Upper lobe of left lung (tissue), 6 donors: ENCODE measurements at regions not wholly inside any gene's neighbourhood (a gene's known extent, or its start where the extent isn't known, plus 50 kb on each side); places are given as distances from the start of the nearest gene placed in this dataset.

Source experiments
- ATAC-seq, 2 donors: fragments of 200-7000 bp; cut with Tn5 transposase; one replicate each; pipeline ENCODE4 v1.9.1; 2022; ENCODE audit warnings: mild to moderate bottlenecking in 2 of 2, moderate library complexity in 2 of 2; ENCODE audit not compliant: low FRiP score in 2 of 2
- DNase-seq, 2 donors: peaks; one replicate each; pipeline ENCODE4 v3.0.0-alpha.2; 2019 to 2020
- H3K27ac ChIP-seq, 4 donors: fragments of 200-600 bp; sonication (generic); one replicate each; pipeline ENCODE4 v1.5.1; 2016 to 2019
- H3K27me3 ChIP-seq, 4 donors: fragments of 200-600 bp; sonication (generic); one replicate each; pipeline ENCODE4 v1.5.1; 2017 to 2019
- H3K36me3 ChIP-seq, 4 donors: fragments of 200-600 bp; sonication (generic); one replicate each; pipeline ENCODE4 v1.5.1; 2016 to 2019
- H3K4me1 ChIP-seq, 4 donors: fragments of 200-600 bp; sonication (generic); one replicate each; pipeline ENCODE4 v1.5.1; 2018 to 2019
- H3K4me3 ChIP-seq, 4 donors: fragments of 200-600 bp; sonication (generic); one replicate each; pipeline ENCODE4 v1.5.1; 2017 to 2019; ENCODE audit warnings: mild to moderate bottlenecking in 2 of 4, moderate library complexity in 1 of 4
- H3K9me3 ChIP-seq, 4 donors: fragments of 200-600 bp; sonication (generic); one replicate each; pipeline ENCODE4 v1.5.1; 2018 to 2019
- CTCF ChIP-seq, 6 experiments: fragments of 450-650 bp in 4 of 6; fragments of 200-600 bp in 2 of 6; sonication (generic) in 2 of 6; IDR thresholded peaks; one replicate each; pipeline ENCODE4 v1.5.1; 2016 to 2019; ENCODE audit warnings: antibody characterized with exemption in 6 of 6
- EP300 ChIP-seq, 4 donors: sonication (generic); formaldehyde crosslinking; IDR thresholded peaks; one replicate each; pipeline ENCODE4 v1.5.1; 2017; ENCODE audit warnings: antibody characterized with exemption in 4 of 4, control low read depth in 2 of 4
- POLR2A ChIP-seq, 4 donors: fragments of 450-650 bp; IDR thresholded peaks; one replicate each; pipeline ENCODE4 v1.5.1; 2016 to 2017; ENCODE audit warnings: antibody characterized with exemption in 4 of 4, mild to moderate bottlenecking in 2 of 4
- POLR2AphosphoS5 ChIP-seq, 2 donors: sonication (generic); formaldehyde crosslinking; IDR thresholded peaks; one replicate each; pipeline ENCODE4 v1.5.1; 2017; ENCODE audit warnings: antibody characterized with exemption in 2 of 2
- WGBS, 2 donors: methylation state at CpG; one replicate each; pipeline ENCODE4 v1.1.5; 2017 to 2018; 5-methylcytosine and 5-hydroxymethylcytosine counted together
- donor health status: DM: no; HTN: no; CAD: no; lungs with moderate emphysema.
- donor health status: DM: no; HTN: yes; CAD: no; lungs with severe emphysema.

- no peak for ATAC-seq
- no peak overlapping the region for H3K4me3 ChIP-seq
- TF ChIP-seq CTCF (IDR thresholded peaks at IDR 0.05), result no peak
- TF ChIP-seq EP300 (IDR thresholded peaks at IDR 0.05), result no peak
- no peak for TF ChIP-seq POLR2AphosphoS5 (IDR thresholded peaks at IDR 0.05)
- TF ChIP-seq POLR2A (IDR thresholded peaks at IDR 0.05), result no peak
Observed at GRCh38 chr11:28969832-28970231, 861.6 kb downstream of the METTL15 start.

GRCh38 chr11:28966951-28967350, 858.8 kb downstream of the METTL15 start:
- Histone ChIP-seq H3K4me1 (no peaks in the 10 kb centered on the region), H3K36me3 (no peaks in the 10 kb centered on the region), H3K27me3 (no peaks in the 10 kb centered on the region), H3K4me3 (no peak overlapping the region), H3K9me3 (no peaks in the 10 kb centered on the region), H3K27ac (no peak overlapping the region)
- ATAC-seq, result no peak
- WGBS, 2 donors, result 90 to 100% methylated on average over 1 of the region's 1 CpG
- TF ChIP-seq POLR2A (IDR thresholded peaks at IDR 0.05) (no peak), POLR2AphosphoS5 (IDR thresholded peaks at IDR 0.05) (no peak), CTCF (IDR thresholded peaks at IDR 0.05) (no peak), EP300 (IDR thresholded peaks at IDR 0.05) (no peak)
- DNase-seq, result no peak

More at GRCh38 chr11:28969832-28970231, 861.6 kb downstream of the METTL15 start:
- no peaks in the 10 kb centered on the region for H3K36me3 ChIP-seq
- H3K27me3 ChIP-seq, result no peaks in the 10 kb centered on the region
- H3K27ac ChIP-seq, result no peak overlapping the region
- no peaks in the 10 kb centered on the region for H3K4me1 ChIP-seq
- no peak for DNase-seq
- H3K9me3 ChIP-seq, result no peaks in the 10 kb centered on the region

- no peak for ATAC-seq
- Histone ChIP-seq H3K4me1 (no peaks in the 10 kb centered on the region), H3K36me3 (no peaks in the 10 kb centered on the region), H3K27me3 (no peaks in the 10 kb centered on the region), H3K27ac (no peak overlapping the region), H3K4me3 (no peak overlapping the region), H3K9me3 (no peaks in the 10 kb centered on the region)
- DNase-seq, result no peak
- TF ChIP-seq POLR2A (IDR thresholded peaks at IDR 0.05), result no peak
- no peak for TF ChIP-seq POLR2AphosphoS5 (IDR thresholded peaks at IDR 0.05)
- TF ChIP-seq EP300 (IDR thresholded peaks at IDR 0.05), result no peak
- WGBS, 2 donors, result 88% methylated on average over 1 of the region's 1 CpG
Observed at GRCh38 chr11:28965819-28966218, 857.6 kb downstream of the METTL15 start.

GRCh38 chr11:28964811-28965210, 856.6 kb downstream of the METTL15 start:
- TF ChIP-seq POLR2AphosphoS5 (IDR thresholded peaks at IDR 0.05) (no peak), EP300 (IDR thresholded peaks at IDR 0.05) (no peak), CTCF (IDR thresholded peaks at IDR 0.05) (no peak), POLR2A (IDR thresholded peaks at IDR 0.05) (no peak)
- no peak overlapping the region for H3K4me3 ChIP-seq
- WGBS, 2 donors, result 81 to 82% methylated on average over 1 of the region's 1 CpG

GRCh38 chr11:28963187-28963586, 855.0 kb downstream of the METTL15 start:
- Histone ChIP-seq H3K27me3 (no peaks in the 10 kb centered on the region), H3K4me3 (no peak overlapping the region), H3K4me1 (no peaks in the 10 kb centered on the region), H3K27ac (no peak overlapping the region), H3K36me3 (no peaks in the 10 kb centered on the region), H3K9me3 (no peaks in the 10 kb centered on the region)
- DNase-seq (no peak), ATAC-seq (no peak)
- 32 to 35% methylated on average over 1 of the region's 1 CpG for WGBS, 2 donors
- no peak for TF ChIP-seq POLR2AphosphoS5 (IDR thresholded peaks at IDR 0.05)
- TF ChIP-seq EP300 (IDR thresholded peaks at IDR 0.05), result no peak
- TF ChIP-seq POLR2A (IDR thresholded peaks at IDR 0.05), result no peak
- TF ChIP-seq CTCF (IDR thresholded peaks at IDR 0.05), result no peak

More at GRCh38 chr11:28964811-28965210, 856.6 kb downstream of the METTL15 start:
- no peaks in the 10 kb centered on the region for H3K4me1 ChIP-seq
- no peaks in the 10 kb centered on the region for H3K27me3 ChIP-seq
- ATAC-seq (no peak), DNase-seq (no peak)
- no peak overlapping the region for H3K27ac ChIP-seq
- H3K9me3 ChIP-seq, result no peaks in the 10 kb centered on the region
- H3K36me3 ChIP-seq, result no peaks in the 10 kb centered on the region
